ENCODE measurements at regions not wholly inside any gene's neighbourhood (a gene's known extent, or its start where the extent isn't known, plus 50 kb on each side); places are given as distances from the start of the nearest gene placed in this dataset.

GRCh38 chr5:33346534-33346933, 94.2 kb upstream of the TARS1 start:
- Histone ChIP-seq H3K9me3 (no peaks in the 10 kb centered on the region), H3K4me3 (no peak overlapping the region), H3K4me1 (ENCODE audit: low read depth) (no peaks in the 10 kb centered on the region), H3K36me3 (ENCODE audit: low read depth) (no peaks in the 10 kb centered on the region)
- ATAC-seq (no peak), DNase-seq (no peak)
- TF ChIP-seq CTCF (IDR thresholded peaks at IDR 0.05) = no peak
- intact Hi-C loops (cut with DNase I, micrococcal nuclease) = no loop called here

GRCh38 chr5:33361781-33362180, 79.0 kb upstream of the TARS1 start:
- no peak for TF ChIP-seq CTCF (IDR thresholded peaks at IDR 0.05)
- Histone ChIP-seq H3K4me1 (ENCODE audit: low read depth) (no peaks in the 10 kb centered on the region), H3K4me3 (no peak overlapping the region), H3K9me3 (peaks cover 3% of the 10 kb centered on the region), H3K36me3 (ENCODE audit: low read depth) (no peaks in the 10 kb centered on the region)
- intact Hi-C loops (cut with DNase I, micrococcal nuclease) = no loop called here
- no peak for ATAC-seq
- DNase-seq = no peak

- Histone ChIP-seq H3K4me1 (ENCODE audit: low read depth) (no peaks in the 10 kb centered on the region), H3K9me3 (peaks cover 3% of the 10 kb centered on the region), H3K4me3 (no peak overlapping the region), H3K36me3 (ENCODE audit: low read depth) (no peaks in the 10 kb centered on the region)
- no peak for TF ChIP-seq CTCF (IDR thresholded peaks at IDR 0.05)
- intact Hi-C loops (cut with DNase I, micrococcal nuclease) = no loop called here
- ATAC-seq (no peak), DNase-seq (no peak)
These were observed 77.8 kb upstream of the TARS1 start for GRCh38 chr5:33362915-33363314.

DNA sequence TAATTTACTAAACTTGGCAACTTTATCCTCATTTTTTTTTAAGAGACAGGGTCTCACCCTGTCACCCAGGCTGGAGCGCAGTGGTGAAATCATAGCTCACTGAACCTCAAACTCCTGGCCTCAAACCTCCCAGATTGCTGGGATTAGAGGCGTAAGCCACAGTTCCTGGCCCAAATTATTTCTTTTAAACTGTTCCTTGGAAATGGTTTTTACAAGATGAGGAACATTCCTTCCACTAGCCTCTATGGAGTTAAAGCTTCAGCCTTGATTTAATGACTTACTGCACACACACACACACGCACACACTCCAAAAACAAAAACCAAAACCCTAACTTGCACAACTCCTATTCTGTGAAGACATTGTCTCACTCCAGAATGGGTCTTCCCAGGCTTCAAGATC, 77.2 kb upstream of the TARS1 start:
- no peak for TF ChIP-seq CTCF (IDR thresholded peaks at IDR 0.05)
- Histone ChIP-seq H3K4me3 (no peak overlapping the region), H3K36me3 (ENCODE audit: low read depth) (no peaks in the 10 kb centered on the region), H3K4me1 (ENCODE audit: low read depth) (no peaks in the 10 kb centered on the region), H3K9me3 (peaks cover 3% of the 10 kb centered on the region)
- DNase-seq (no peak), ATAC-seq (no peak)
- intact Hi-C loops (cut with DNase I, micrococcal nuclease) = no loop called here

- no peak for ATAC-seq
- no peak for DNase-seq
- no peak for TF ChIP-seq CTCF (IDR thresholded peaks at IDR 0.05)
- H3K4me1 ChIP-seq (ENCODE audit: low read depth) = no peaks in the 10 kb centered on the region
- intact Hi-C loops (cut with DNase I, micrococcal nuclease) = no loop called here
- H3K9me3 ChIP-seq = peaks cover 3% of the 10 kb centered on the region
- no peaks in the 10 kb centered on the region for H3K36me3 ChIP-seq (ENCODE audit: low read depth)
- no peak overlapping the region for H3K4me3 ChIP-seq
These were observed 76.4 kb upstream of the TARS1 start for GRCh38 chr5:33364406-33364805.

DNA sequence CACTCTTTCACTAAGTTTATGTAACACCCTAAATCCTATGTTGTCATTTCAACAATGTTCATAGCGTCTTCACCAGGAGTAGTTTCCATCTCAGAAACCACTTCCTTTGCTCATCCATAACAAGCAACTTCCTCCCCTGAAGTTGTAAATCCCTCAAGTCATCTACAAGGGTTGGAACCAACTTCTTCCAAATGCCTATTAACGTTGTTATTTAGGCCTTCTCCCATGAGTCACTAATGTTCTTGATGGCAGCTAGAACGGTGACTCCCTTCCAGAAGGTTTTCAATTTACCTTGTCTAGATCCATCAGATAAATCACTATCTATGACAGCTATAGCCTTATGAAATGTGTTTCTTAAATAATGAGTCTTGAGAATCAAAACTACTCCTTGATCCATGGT, 73.3 kb upstream of the TARS1 start:
- Histone ChIP-seq H3K4me1 (ENCODE audit: low read depth) (no peaks in the 10 kb centered on the region), H3K9me3 (no peaks in the 10 kb centered on the region), H3K36me3 (ENCODE audit: low read depth) (no peaks in the 10 kb centered on the region), H3K4me3 (no peak overlapping the region)
- intact Hi-C loops (cut with DNase I, micrococcal nuclease) = no loop called here
- ATAC-seq (no peak), DNase-seq (no peak)
- no peak for TF ChIP-seq CTCF (IDR thresholded peaks at IDR 0.05)
